Smooth muscle cell (in vitro differentiated cells): ENCODE measurements at regions not wholly inside any gene's neighbourhood (a gene's known extent, or its start where the extent isn't known, plus 50 kb on each side); places are given as distances from the start of the nearest gene placed in this dataset.
A peak's percentile ranks its signal among the peaks of the same experiment; 100 is the strongest.

ENCODE experiments used
- DNase-seq: peaks from one replicate; lab custom pipeline; 2025; ENCODE audit not compliant: unreplicated experiment; lab: John Stamatoyannopoulos, UW
- H2AFZ ChIP-seq: fragments of 200-600 bp; sonication (generic); 2 replicates; pipeline ENCODE4 v1.6.0; 2016; ENCODE audit warnings: antibody characterized with exemption, low read depth, mild to moderate bottlenecking
- H3F3A ChIP-seq: fragments of 200-600 bp; sonication (generic); 2 replicates; pipeline ENCODE4 v1.6.0; 2017; ENCODE audit warnings: antibody characterized with exemption, low read depth
- H3K27ac ChIP-seq: fragments of 200-600 bp; sonication (generic); 2 replicates; pipeline ENCODE4 v1.5.1; 2016; ENCODE audit warnings: low read depth, mild to moderate bottlenecking
- H3K27me3 ChIP-seq: fragments of 200-600 bp; sonication (generic); 2 replicates; pipeline ENCODE4 v1.6.1; 2016; ENCODE audit warnings: low read depth, mild to moderate bottlenecking
- H3K36me3 ChIP-seq: fragments of 200-600 bp; sonication (generic); 2 replicates; pipeline ENCODE4 v1.5.1; 2016; ENCODE audit warnings: low read depth
- H3K4me1 ChIP-seq: fragments of 200-600 bp; sonication (generic); 2 replicates; pipeline ENCODE4 v1.5.1; 2016; ENCODE audit warnings: low read depth
- H3K4me2 ChIP-seq: fragments of 200-600 bp; sonication (generic); 2 replicates; pipeline ENCODE4 v1.6.0; 2016; ENCODE audit warnings: mild to moderate bottlenecking
- H3K4me3 ChIP-seq: fragments of 200-600 bp; sonication (generic); 2 replicates; pipeline ENCODE4 v1.5.1; 2016; ENCODE audit warnings: mild to moderate bottlenecking
- H3K79me2 ChIP-seq: fragments of 200-600 bp; sonication (generic); 2 replicates; pipeline ENCODE4 v1.6.0; 2016; ENCODE audit warnings: low read depth, mild to moderate bottlenecking
- H3K9ac ChIP-seq: fragments of 200-600 bp; sonication (generic); 2 replicates; pipeline ENCODE4 v1.6.0; 2016; ENCODE audit warnings: low read depth
- H3K9me3 ChIP-seq: fragments of 200-600 bp; sonication (generic); replicated peaks from 2 replicates; pipeline ENCODE4 v1.5.1; 2016; ENCODE audit warnings: low read depth
- H4K20me1 ChIP-seq: fragments of 200-600 bp; sonication (generic); 2 replicates; pipeline ENCODE4 v1.6.0; 2016; ENCODE audit warnings: low read depth
- CTCF ChIP-seq: fragments of 200-600 bp; sonication (generic); IDR thresholded peaks from 2 replicates; pipeline ENCODE4 v1.5.1; 2017; ENCODE audit warnings: borderline replicate concordance, mild to moderate bottlenecking, antibody characterized with exemption; ENCODE audit not compliant: insufficient read depth, poor library complexity, severe bottlenecking
- WGBS: methylation state at CpG from one replicate; pipeline ENCODE4 v1.1.7; 2016; ENCODE audit warnings: low lambda C conversion rate; 5-methylcytosine and 5-hydroxymethylcytosine counted together

GRCh38 chr13:23509781-23510543 lies 60.2 kb upstream of the TNFRSF19 start:
- no peak overlapping the region for H3K4me3 ChIP-seq
- H3K36me3 ChIP-seq = no peaks in the 10 kb centered on the region
- no peaks in the 10 kb centered on the region for H4K20me1 ChIP-seq
- peak overlapping the region; percentile 27 for H3K4me2 ChIP-seq
- peaks cover 29% of the 10 kb centered on the region for H3K4me1 ChIP-seq
- DNase-seq = no peak
- no peak for TF ChIP-seq CTCF
- H3K27me3 ChIP-seq = no peaks in the 10 kb centered on the region
- WGBS = 57% methylated on average over 7 of the region's 7 CpGs
- H2AFZ ChIP-seq = no peak overlapping the region
- no peaks in the 10 kb centered on the region for H3K79me2 ChIP-seq
- no peaks in the 10 kb centered on the region for H3K9me3 ChIP-seq
- H3K27ac ChIP-seq = peak overlapping the region; percentile 79
- peaks cover 8% of the 10 kb centered on the region for H3F3A ChIP-seq
- H3K9ac ChIP-seq = peak overlapping the region; percentile 25

GRCh38 chr13:23510544-23510916 lies 59.7 kb upstream of the TNFRSF19 start:
- H3K27ac ChIP-seq = peak overlapping the region; percentile 79
- H3K4me3 ChIP-seq = no peak overlapping the region
- no peaks in the 10 kb centered on the region for H3K27me3 ChIP-seq
- H2AFZ ChIP-seq = no peak overlapping the region
- H3K9me3 ChIP-seq = no peaks in the 10 kb centered on the region
- DNase-seq = no peak
- H3K36me3 ChIP-seq = no peaks in the 10 kb centered on the region
- WGBS = 91% methylated on average over 1 of the region's 1 CpG
- no peaks in the 10 kb centered on the region for H4K20me1 ChIP-seq
- no peaks in the 10 kb centered on the region for H3K79me2 ChIP-seq
- H3K4me1 ChIP-seq = peaks cover 26% of the 10 kb centered on the region
- H3K4me2 ChIP-seq = peak overlapping the region; percentile 27
- H3K9ac ChIP-seq = peak overlapping the region; percentile 25
- peaks cover 8% of the 10 kb centered on the region for H3F3A ChIP-seq
- no peak for TF ChIP-seq CTCF

- H4K20me1 ChIP-seq = no peaks in the 10 kb centered on the region
- H3K4me3 ChIP-seq = no peak overlapping the region
- H2AFZ ChIP-seq = no peak overlapping the region
- TF ChIP-seq CTCF = peak; percentile 23
- no peak for DNase-seq
- 86% methylated on average over 4 of the region's 4 CpGs for WGBS
- H3K27ac ChIP-seq = peak overlapping the region; percentile 79
- H3K4me1 ChIP-seq = peaks cover 23% of the 10 kb centered on the region
- peaks cover 8% of the 10 kb centered on the region for H3F3A ChIP-seq
- no peaks in the 10 kb centered on the region for H3K79me2 ChIP-seq
- no peaks in the 10 kb centered on the region for H3K36me3 ChIP-seq
- peak overlapping the region; percentile 25 for H3K9ac ChIP-seq
- no peaks in the 10 kb centered on the region for H3K27me3 ChIP-seq
- peak overlapping the region; percentile 27 for H3K4me2 ChIP-seq
- no peaks in the 10 kb centered on the region for H3K9me3 ChIP-seq
These were observed 59.1 kb upstream of the TNFRSF19 start for GRCh38 chr13:23510979-23511735.
